Caco-2 (cell line): ENCODE measurements at regions not wholly inside any gene's neighbourhood (a gene's known extent, or its start where the extent isn't known, plus 50 kb on each side); places are given as distances from the start of the nearest gene placed in this dataset.

Source experiments
- BruUV-seq: library from RNA; stranded (reverse); fragments of 400-500 nt; replicated peaks from 2 replicates; lab custom pipeline; 2021; lab: Mats Ljungman, UMichigan
- CTCF ChIA-PET: fragments of 300-600 bp; sonication (Branson Sonifier 250); formaldehyde crosslinking; loops from one replicate; lab custom pipeline; 2022; ENCODE audit warnings: antibody characterized with exemption; lab: Charles Lee
- POLR2A ChIA-PET: fragments of 300-600 bp; sonication (Branson Sonifier 250); formaldehyde crosslinking; loops from one replicate; lab custom pipeline; 2022; ENCODE audit warnings: antibody characterized with exemption; lab: Charles Lee
- DNase-seq, 2 experiments: peaks; one replicate each; pipeline versions ENCODE4 v3.0.0 to v3.0.0-alpha.2; 2020 to 2022
- H3K27me3 ChIP-seq: replicated peaks from 2 replicates; pipeline ENCODE4 v1.6.0; 2011; ENCODE audit warnings: low read length; ENCODE audit not compliant: control insufficient read depth, insufficient read depth
- H3K36me3 ChIP-seq: 2 replicates; pipeline ENCODE4 v1.5.1; 2011; ENCODE audit warnings: low read length; ENCODE audit not compliant: control insufficient read depth, insufficient read depth
- H3K4me1 ChIP-seq: fragments of 250-450 bp; sonication (Bioruptor Pico); 2 replicates; pipeline ENCODE4 v1.5.1; 2020; ENCODE audit warnings: mild to moderate bottlenecking
- H3K4me3 ChIP-seq: 2 replicates; pipeline ENCODE4 v1.5.1; 2011; ENCODE audit warnings: low read depth, mild to moderate bottlenecking, control low read depth, low read length
- H3K9me3 ChIP-seq: fragments of 250-450 bp; sonication (Bioruptor Pico); 2 replicates; pipeline ENCODE4 v1.5.1; 2020; ENCODE audit warnings: mild to moderate bottlenecking, moderate library complexity
- H3K27ac Mint-ChIP-seq: one replicate; pipeline ENCODE4 v1.8.0; 2022; ENCODE audit warnings: mixed read lengths; ENCODE audit not compliant: unreplicated experiment
- H3K27me3 Mint-ChIP-seq: one replicate; pipeline ENCODE4 v1.8.0; 2022; ENCODE audit warnings: mixed read lengths; ENCODE audit not compliant: insufficient read depth, unreplicated experiment
- H3K36me3 Mint-ChIP-seq: one replicate; pipeline ENCODE4 v1.8.0; 2022; ENCODE audit warnings: mild to moderate bottlenecking, mixed read lengths; ENCODE audit not compliant: insufficient read depth, unreplicated experiment
- H3K4me1 Mint-ChIP-seq: one replicate; pipeline ENCODE4 v1.8.0; 2022; ENCODE audit warnings: low read depth, mixed read lengths; ENCODE audit not compliant: unreplicated experiment
- H3K4me3 Mint-ChIP-seq: one replicate; pipeline ENCODE4 v1.8.0; 2022; ENCODE audit warnings: mild to moderate bottlenecking, moderate library complexity, mixed read lengths; ENCODE audit not compliant: unreplicated experiment
- H3K9me3 Mint-ChIP-seq: one replicate; pipeline ENCODE4 v1.8.0; 2022; ENCODE audit warnings: mixed read lengths; ENCODE audit not compliant: unreplicated experiment
- CTCF ChIP-seq, 2 experiments: fragments of 200-600 bp in 1 of 2; IDR thresholded peaks; 1 replicate in 1 of 2; 2 replicates in 1 of 2; pipeline versions ENCODE4 v1.5.1 to v1.8.0; 2011 to 2022; ENCODE audit warnings: antibody characterized with exemption in 1 of 2, control low read depth in 1 of 2, inconsistent platforms in 1 of 2, low read depth in 1 of 2, low read length in 1 of 2, mild to moderate bottlenecking in 1 of 2, moderate library complexity in 1 of 2; ENCODE audit not compliant: insufficient read depth in 1 of 2, severe bottlenecking in 1 of 2, unreplicated experiment in 1 of 2
- intact Hi-C: fragments of 100-400 bp; cut with micrococcal nuclease; formaldehyde crosslinking; loops from one replicate; pipeline ENCODE4 v1.10.0; 2022; ENCODE audit not compliant: unreplicated experiment

GRCh38 chr4:14465507-14465906, 536.8 kb upstream of the CPEB2 start:
- H3K27ac Mint-ChIP-seq, result no peak overlapping the region
- no TSS peak for BruUV-seq
- DNase-seq, result no peak
- intact Hi-C loops, result no loop called here
- H3K4me3 Mint-ChIP-seq, result no peak overlapping the region
- Histone ChIP-seq H3K9me3 (no peaks in the 10 kb centered on the region), H3K4me1 (no peaks in the 10 kb centered on the region), H3K36me3 (no peaks in the 10 kb centered on the region), H3K27me3 (no peaks in the 10 kb centered on the region), H3K4me3 (no peak overlapping the region)
- no peaks in the 10 kb centered on the region for H3K4me1 Mint-ChIP-seq
- TF ChIP-seq CTCF (IDR thresholded peaks at IDR 0.05; ENCODE audit: insufficient read depth in 1 of 2, low read depth in 1 of 2, low read length in 1 of 2, severe bottlenecking in 1 of 2, unreplicated experiment in 1 of 2), result no peak
- CTCF ChIA-PET, result no interaction called here
- no peaks in the 10 kb centered on the region for H3K36me3 Mint-ChIP-seq
- no peaks in the 10 kb centered on the region for H3K9me3 Mint-ChIP-seq
- POLR2A ChIA-PET, result no interaction called here
- H3K27me3 Mint-ChIP-seq, result peaks cover 3% of the 10 kb centered on the region

GRCh38 chr4:14478504-14478903, 523.8 kb upstream of the CPEB2 start:
- no peak for DNase-seq
- Histone ChIP-seq H3K4me3 (no peak overlapping the region), H3K27me3 (no peaks in the 10 kb centered on the region), H3K4me1 (no peaks in the 10 kb centered on the region), H3K9me3 (no peaks in the 10 kb centered on the region), H3K36me3 (no peaks in the 10 kb centered on the region)
- no peak for TF ChIP-seq CTCF (IDR thresholded peaks at IDR 0.05; ENCODE audit: insufficient read depth in 1 of 2, low read depth in 1 of 2, low read length in 1 of 2, severe bottlenecking in 1 of 2, unreplicated experiment in 1 of 2)
- Mint-ChIP-seq H3K4me3 (no peak overlapping the region), H3K9me3 (peaks cover 14% of the 10 kb centered on the region), H3K27ac (no peak overlapping the region), H3K4me1 (no peaks in the 10 kb centered on the region), H3K36me3 (no peaks in the 10 kb centered on the region), H3K27me3 (no peaks in the 10 kb centered on the region)
- CTCF ChIA-PET, result no interaction called here
- POLR2A ChIA-PET, result no interaction called here
- BruUV-seq, result no TSS peak
- intact Hi-C loops, result no loop called here

- Mint-ChIP-seq H3K27me3 (peaks cover 3% of the 10 kb centered on the region), H3K27ac (no peak overlapping the region), H3K4me3 (no peak overlapping the region), H3K36me3 (no peaks in the 10 kb centered on the region), H3K9me3 (no peaks in the 10 kb centered on the region), H3K4me1 (no peaks in the 10 kb centered on the region)
- BruUV-seq, result no TSS peak
- no peaks in the 10 kb centered on the region for H3K27me3 ChIP-seq
- no peak overlapping the region for H3K4me3 ChIP-seq
- intact Hi-C loops, result no loop called here
- H3K36me3 ChIP-seq, result no peaks in the 10 kb centered on the region
- no peaks in the 10 kb centered on the region for H3K4me1 ChIP-seq
- no peak for TF ChIP-seq CTCF (IDR thresholded peaks at IDR 0.05; ENCODE audit: insufficient read depth in 1 of 2, low read depth in 1 of 2, low read length in 1 of 2, severe bottlenecking in 1 of 2, unreplicated experiment in 1 of 2)
- CTCF ChIA-PET, result no interaction called here
- POLR2A ChIA-PET, result no interaction called here
- H3K9me3 ChIP-seq, result no peaks in the 10 kb centered on the region
- no peak for DNase-seq
Observed at GRCh38 chr4:14496408-14496807, 505.9 kb upstream of the CPEB2 start.
